Right hindlimb (tissue), 1 donor: ENCODE measurements at regions not wholly inside any gene's neighbourhood (a gene's known extent, or its start where the extent isn't known, plus 50 kb on each side); places are given as distances from the start of the nearest gene placed in this dataset.

ENCODE experiments used
- DNase-seq: peaks from one replicate; pipeline ENCODE4 v3.0.0-alpha.2; 2018

- DNase-seq, result no peak
Observed at GRCh38 chr4:30610361-30610760, 109.8 kb upstream of the PCDH7 start.

DNA sequence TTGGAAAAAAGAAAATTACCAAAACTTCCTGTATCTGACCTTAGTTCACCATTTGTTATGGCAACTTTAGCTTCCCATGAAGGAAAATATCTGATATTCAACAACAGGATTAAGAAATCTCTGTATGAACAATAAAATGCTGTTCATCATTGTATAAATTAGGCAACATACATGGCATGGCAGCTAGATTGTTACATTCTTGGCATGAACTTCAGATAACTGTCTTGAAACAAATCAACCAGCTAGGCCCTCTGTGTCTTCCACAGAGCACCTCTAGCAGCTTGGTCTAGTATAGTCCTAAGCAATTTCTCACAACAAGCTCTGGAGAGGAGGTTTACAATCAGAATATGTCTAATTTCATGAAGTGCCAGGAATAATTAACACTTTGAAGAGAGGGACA is 105.4 kb upstream of the PCDH7 start:
- no peak for DNase-seq

GRCh38 chr4:30616942-30617646 is 103.1 kb upstream of the PCDH7 start:
- no peak for DNase-seq

DNA sequence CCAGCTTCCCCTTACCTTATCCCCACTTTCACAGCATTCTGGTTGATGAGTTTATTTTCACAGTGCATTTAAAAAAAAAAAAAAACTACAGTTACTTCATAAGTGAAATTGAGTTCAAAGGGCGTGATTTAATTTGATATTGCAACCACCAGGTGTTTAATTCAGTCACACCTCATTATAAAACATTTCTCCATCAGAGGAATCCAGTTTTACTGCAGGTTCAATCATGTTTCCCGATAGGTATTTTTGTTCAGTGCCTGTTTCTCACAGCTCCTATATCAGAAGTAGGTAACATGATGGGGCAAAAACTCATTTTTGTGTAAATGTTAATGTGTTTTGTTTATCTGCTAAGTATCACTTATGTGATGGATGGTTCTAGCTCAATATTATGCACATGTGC is 102.3 kb upstream of the PCDH7 start:
- no peak for DNase-seq

GRCh38 chr4:30619679-30620078 is 100.5 kb upstream of the PCDH7 start:
- peak; percentile 28 for DNase-seq

- DNase-seq, result no peak
Observed at GRCh38 chr4:30620711-30621110, 99.5 kb upstream of the PCDH7 start.

DNA sequence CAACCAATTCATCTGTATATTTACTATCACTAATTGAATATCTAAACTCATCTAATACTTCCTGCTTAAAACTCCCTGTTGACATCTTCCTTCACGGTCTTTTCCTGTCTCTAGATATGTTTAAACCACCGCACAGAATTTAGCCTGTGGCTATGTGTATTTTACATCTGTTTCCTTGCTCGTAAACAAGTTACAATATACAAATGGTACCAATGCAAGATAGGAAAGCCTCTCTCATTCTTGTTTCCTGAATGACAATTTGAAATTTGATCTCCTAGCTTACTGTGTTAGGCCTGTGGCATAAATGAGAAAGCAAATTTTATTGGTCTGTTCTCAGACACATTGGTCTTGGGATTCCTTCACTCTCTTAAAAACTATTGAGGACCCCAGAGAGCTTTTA is 89.7 kb upstream of the PCDH7 start:
- no peak for DNase-seq

DNA sequence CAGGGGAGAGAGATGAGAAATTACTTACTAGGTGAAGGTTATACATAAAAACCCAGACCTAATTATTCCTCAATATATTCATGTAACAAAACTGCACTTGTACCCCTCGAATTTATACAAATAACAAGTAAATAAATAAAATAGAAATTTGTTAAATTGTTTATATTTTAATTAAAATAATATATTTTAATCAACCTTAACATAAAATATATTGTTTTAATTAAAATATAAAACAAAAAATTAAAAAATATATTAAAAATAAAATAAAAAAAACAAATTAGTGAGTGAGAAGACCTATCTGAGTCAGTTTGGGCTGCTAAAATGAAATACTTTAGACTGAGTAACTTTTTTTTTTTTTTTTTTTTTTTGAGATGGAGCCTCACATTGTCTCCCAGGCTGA is 87.4 kb upstream of the PCDH7 start:
- no peak for DNase-seq

GRCh38 chr4:30641345-30641744 is 78.8 kb upstream of the PCDH7 start:
- DNase-seq, result no peak

DNA sequence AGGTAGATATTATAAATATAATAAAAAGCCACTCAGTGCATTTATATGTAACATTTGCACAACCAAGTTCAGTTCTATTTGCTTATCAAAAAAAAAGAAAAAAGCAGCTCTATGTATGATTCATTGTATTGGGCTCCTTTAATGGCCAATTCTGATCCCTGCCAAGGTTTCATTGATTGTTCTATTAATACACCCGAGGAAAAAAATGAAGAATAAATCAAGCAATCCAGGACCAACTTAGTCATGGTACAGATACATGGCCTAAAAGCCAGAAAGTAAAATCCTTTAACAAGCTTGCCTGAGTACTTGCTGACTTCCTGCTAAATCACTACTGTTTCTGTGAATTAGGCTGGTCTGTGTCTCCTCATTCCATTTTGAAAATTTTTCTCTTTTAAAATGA is 77.6 kb upstream of the PCDH7 start:
- no peak for DNase-seq

DNA sequence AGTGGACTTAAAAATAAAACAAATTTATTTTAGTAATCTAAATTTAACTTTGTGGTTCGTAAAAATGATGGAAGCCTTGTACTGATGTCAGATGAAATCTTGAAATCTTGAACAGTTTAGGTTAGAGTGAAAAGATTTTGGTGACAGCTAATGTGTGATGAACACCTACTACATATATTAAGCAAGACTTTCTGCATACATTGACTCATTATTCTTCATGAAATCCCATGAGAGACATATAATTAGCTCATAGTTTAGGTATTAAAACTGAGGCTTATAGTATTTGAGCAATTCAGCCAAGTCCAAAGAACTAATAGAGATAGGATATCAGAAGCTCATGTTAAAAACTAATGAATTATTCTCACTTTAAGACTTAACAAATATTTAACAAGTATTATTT is 66.9 kb upstream of the PCDH7 start:
- no peak for DNase-seq

DNA sequence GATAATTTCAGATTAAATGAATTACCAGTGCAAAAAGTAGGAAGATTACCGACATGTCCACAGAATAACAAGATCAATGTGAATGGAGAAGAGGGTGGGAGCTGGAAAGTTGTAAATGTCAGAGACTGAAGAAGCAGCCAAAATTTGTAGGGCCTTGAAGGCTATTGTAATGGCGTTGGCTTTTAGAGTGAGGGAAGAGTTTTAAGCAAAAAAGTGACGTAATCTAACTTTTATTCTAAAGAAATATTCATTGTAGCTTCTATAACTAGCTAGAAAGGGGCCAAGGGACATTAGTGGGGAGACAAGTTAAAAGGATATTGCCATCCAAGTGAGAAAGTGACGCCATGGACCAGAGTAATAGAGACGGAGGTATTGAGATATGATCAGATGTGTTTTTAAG is 63.3 kb upstream of the PCDH7 start:
- no peak for DNase-seq

GRCh38 chr4:30667919-30668318 is 52.2 kb upstream of the PCDH7 start:
- DNase-seq, result no peak

DNA sequence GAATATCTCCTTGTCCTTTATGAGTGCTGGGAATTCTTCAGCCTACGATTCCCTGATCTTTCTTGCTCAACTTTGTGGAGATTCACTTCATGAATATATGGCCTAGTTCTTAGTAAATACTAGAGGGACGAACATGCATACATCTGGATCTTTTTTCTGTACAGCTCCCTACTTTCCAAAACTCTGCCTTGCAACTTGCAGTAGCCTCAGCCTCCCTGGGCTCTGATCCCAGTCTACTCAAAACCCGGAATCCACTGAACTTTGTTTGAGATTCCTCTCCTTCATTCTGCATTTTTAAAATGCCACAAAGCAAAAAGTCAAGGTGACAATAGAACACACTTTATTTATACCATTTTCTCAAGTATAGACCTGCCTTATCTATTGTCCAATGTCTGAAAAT is 50.0 kb upstream of the PCDH7 start:
- no peak for DNase-seq
